ENCODE measurements at regions not wholly inside any gene's neighbourhood (a gene's known extent, or its start where the extent isn't known, plus 50 kb on each side); places are given as distances from the start of the nearest gene placed in this dataset.
"Not testable (repeated sequence)": the region's sequence is repeated elsewhere in the genome, so short reads cannot be mapped to it uniquely, and the experiment has no call there.

- no peak for DNase-seq (ENCODE audit: low spot score)
Observed at GRCh38 chr3:170651260-170651845, 65.5 kb upstream of the SLC7A14 start.

GRCh38 chr3:170650557-170650956 lies 64.7 kb upstream of the SLC7A14 start:
- DNase-seq (ENCODE audit: low spot score): not testable (repeated sequence)

GRCh38 chr3:170644711-170645110 lies 58.8 kb upstream of the SLC7A14 start:
- DNase-seq (ENCODE audit: low spot score): no peak

GRCh38 chr3:170643831-170644230 lies 58.0 kb upstream of the SLC7A14 start:
- no peak for DNase-seq (ENCODE audit: low spot score)

GRCh38 chr3:170642882-170643601 lies 57.2 kb upstream of the SLC7A14 start:
- no peak for DNase-seq (ENCODE audit: low spot score)

GRCh38 chr3:170641510-170642236 lies 55.8 kb upstream of the SLC7A14 start:
- DNase-seq (ENCODE audit: low spot score): no peak

- DNase-seq (ENCODE audit: low spot score): no peak
Observed at GRCh38 chr3:170640737-170641171, 54.9 kb upstream of the SLC7A14 start.

- no peak for DNase-seq (ENCODE audit: low spot score)
Observed at GRCh38 chr3:170638988-170639387, 53.1 kb upstream of the SLC7A14 start.

- no peak for DNase-seq (ENCODE audit: low spot score)
Observed at GRCh38 chr3:170637306-170637705, 51.4 kb upstream of the SLC7A14 start.

GRCh38 chr3:170636400-170636973 lies 50.6 kb upstream of the SLC7A14 start:
- no peak for DNase-seq (ENCODE audit: low spot score)

Measured in A172 (cell line).